ENCODE measurements at regions not wholly inside any gene's neighbourhood (a gene's known extent, or its start where the extent isn't known, plus 50 kb on each side); places are given as distances from the start of the nearest gene placed in this dataset.

- no peaks in the 10 kb centered on the region for H3K4me1 Mint-ChIP-seq (ENCODE audit: low read depth)
- TF ChIP-seq CTCF (IDR thresholded peaks at IDR 0.05), result no peak
- H3K27me3 Mint-ChIP-seq (ENCODE audit: insufficient read depth), result no peaks in the 10 kb centered on the region
- H3K4me3 Mint-ChIP-seq, result no peak overlapping the region
- peaks cover 45% of the 10 kb centered on the region for H3K9me3 Mint-ChIP-seq
- H3K27ac Mint-ChIP-seq, result no peak overlapping the region
- no peak for DNase-seq
- no peaks in the 10 kb centered on the region; the same call in 1 of the 2 replicates for H3K36me3 Mint-ChIP-seq (ENCODE audit: low read depth)
These were observed 438.1 kb upstream of the CCL2 start for GRCh38 chr17:33816842-33817617.

GRCh38 chr17:33819539-33819938 lies 435.5 kb upstream of the CCL2 start:
- no peaks in the 10 kb centered on the region for H3K27me3 Mint-ChIP-seq (ENCODE audit: insufficient read depth)
- no peak overlapping the region for H3K4me3 Mint-ChIP-seq
- H3K27ac Mint-ChIP-seq, result no peak overlapping the region
- no peak for DNase-seq
- H3K4me1 Mint-ChIP-seq (ENCODE audit: low read depth), result no peaks in the 10 kb centered on the region
- no peak for TF ChIP-seq CTCF (IDR thresholded peaks at IDR 0.05)
- H3K36me3 Mint-ChIP-seq (ENCODE audit: low read depth), result no peaks in the 10 kb centered on the region; the same call in 1 of the 2 replicates
- H3K9me3 Mint-ChIP-seq, result peaks cover 34% of the 10 kb centered on the region

- Mint-ChIP-seq H3K27me3 (ENCODE audit: insufficient read depth) (no peaks in the 10 kb centered on the region; the same call in 1 of the 2 replicates), H3K36me3 (ENCODE audit: low read depth) (no peaks in the 10 kb centered on the region; the same call in 1 of the 2 replicates), H3K4me3 (no peak overlapping the region), H3K4me1 (ENCODE audit: low read depth) (no peaks in the 10 kb centered on the region), H3K27ac (no peak overlapping the region), H3K9me3 (peaks cover 37% of the 10 kb centered on the region)
- TF ChIP-seq CTCF (IDR thresholded peaks at IDR 0.05), result no peak
- DNase-seq, result no peak
These were observed 422.8 kb upstream of the CCL2 start for GRCh38 chr17:33832262-33832661.

GRCh38 chr17:33837281-33837680 lies 417.8 kb upstream of the CCL2 start:
- Mint-ChIP-seq H3K4me3 (no peak overlapping the region), H3K27me3 (ENCODE audit: insufficient read depth) (no peaks in the 10 kb centered on the region), H3K27ac (no peak overlapping the region), H3K36me3 (ENCODE audit: low read depth) (no peaks in the 10 kb centered on the region), H3K4me1 (ENCODE audit: low read depth) (no peaks in the 10 kb centered on the region), H3K9me3 (peaks cover 28% of the 10 kb centered on the region)
- DNase-seq, result no peak
- TF ChIP-seq CTCF (IDR thresholded peaks at IDR 0.05), result no peak

GRCh38 chr17:33838281-33838680 lies 416.8 kb upstream of the CCL2 start:
- H3K27ac Mint-ChIP-seq, result no peak overlapping the region
- no peaks in the 10 kb centered on the region for H3K4me1 Mint-ChIP-seq (ENCODE audit: low read depth)
- H3K27me3 Mint-ChIP-seq (ENCODE audit: insufficient read depth), result no peaks in the 10 kb centered on the region
- H3K9me3 Mint-ChIP-seq, result peaks cover 32% of the 10 kb centered on the region
- TF ChIP-seq CTCF (IDR thresholded peaks at IDR 0.05), result no peak
- DNase-seq, result no peak
- no peak overlapping the region for H3K4me3 Mint-ChIP-seq
- H3K36me3 Mint-ChIP-seq (ENCODE audit: low read depth), result no peaks in the 10 kb centered on the region
